Pancreas (tissue), 10 donors: ENCODE measurements at regions not wholly inside any gene's neighbourhood (a gene's known extent, or its start where the extent isn't known, plus 50 kb on each side); places are given as distances from the start of the nearest gene placed in this dataset.
"Not testable (repeated sequence)": the region's sequence is repeated elsewhere in the genome, so short reads cannot be mapped to it uniquely, and the experiment has no call there.

Experiments used
- ATAC-seq, 4 donors: fragments of 200-7000 bp; cut with Tn5 transposase; one replicate each; pipeline versions ENCODE4 v1.8.0 to v1.9.1; 2020; ENCODE audit warnings: mild to moderate bottlenecking in 4 of 4, moderate library complexity in 4 of 4
- DNase-seq, 6 donors: peaks; one replicate each; pipeline ENCODE4 v3.0.0-alpha.2; 2020
- FAIRE-seq: peaks from 2 replicates; lab custom pipeline; 2012; peaks lifted over from hg19 to GRCh38; lab: Jason Lieb, UNC
- H3K27ac ChIP-seq, 4 donors: fragments of 200-600 bp; sonication (generic); 1 replicate in 3 of 4; 2 replicates in 1 of 4; pipeline versions ENCODE4 v1.5.0 to v1.8.0; 2020
- H3K27me3 ChIP-seq, 4 donors: fragments of 200-600 bp; one replicate each; pipeline ENCODE4 v1.8.0; 2021
- H3K36me3 ChIP-seq, 3 donors: fragments of 200-600 bp; sonication (generic) in 1 of 3; one replicate each; pipeline versions ENCODE4 v1.5.0 to v1.8.0; 2020 to 2021
- H3K4me1 ChIP-seq, 3 donors: fragments of 200-600 bp; one replicate each; pipeline ENCODE4 v1.8.0; 2021
- H3K4me3 ChIP-seq, 4 donors: fragments of 200-600 bp; sonication (generic) in 2 of 4; one replicate each; pipeline versions ENCODE4 v1.5.0 to v1.8.0; 2020 to 2021
- H3K9me3 ChIP-seq, 4 donors: fragments of 200-600 bp; one replicate each; pipeline ENCODE4 v1.8.0; 2021
- CTCF ChIP-seq, 4 donors: fragments of 200-600 bp; sonication (generic) in 3 of 4; IDR thresholded peaks; one replicate each; pipeline versions ENCODE4 v1.5.0 to v1.8.0; 2021; ENCODE audit warnings: antibody characterized with exemption in 4 of 4
- WGBS, 2 donors: extraction: QIAGEN DNeasy Blood & Tissue Kit; methylation state at CpG; one replicate each; pipeline ENCODE4 v1.1.7; 2013; 5-methylcytosine and 5-hydroxymethylcytosine counted together
- intact Hi-C, 3 donors: fragments of 100-400 bp; cut with DNase I; formaldehyde crosslinking; loops; one replicate each; pipeline versions ENCODE4 v1.11.1 to v1.14.2; 2022
- donor health status: healthy with polysubstance abuse.
- donor health status: DM: no; HTN: no; CAD: no; lungs with moderate emphysema.
- donor health status: DM: no; HTN: no; CAD: no.
- donor health status: control.
- donor health status: control.
- donor health status: Bipolar disorder and iron deficiency.
- donor health status: DM: yes; HTN: yes; CAD: no.
- donor health status: DM: no; HTN: no; CAD: no.
- donor health status: DM: no; HTN: no; CAD: no.
- donor health status: DM: yes; HTN: yes; CAD: no.

- intact Hi-C loops, H3K27ac ChIP-seq, ATAC-seq, FAIRE-seq, H3K36me3 ChIP-seq, H3K27me3 ChIP-seq, H3K9me3 ChIP-seq, H3K4me1 ChIP-seq, H3K4me3 ChIP-seq: not testable (repeated sequence)
- DNase-seq = peak in 1 of 6 donors; percentile 40
- WGBS, 2 donors = 89 to 96% methylated on average over 20 to 28 of the region's 28 CpGs
Measured at GRCh38 chr4:142897518-142897917, 51.4 kb upstream of the INPP4B start.

DNA sequence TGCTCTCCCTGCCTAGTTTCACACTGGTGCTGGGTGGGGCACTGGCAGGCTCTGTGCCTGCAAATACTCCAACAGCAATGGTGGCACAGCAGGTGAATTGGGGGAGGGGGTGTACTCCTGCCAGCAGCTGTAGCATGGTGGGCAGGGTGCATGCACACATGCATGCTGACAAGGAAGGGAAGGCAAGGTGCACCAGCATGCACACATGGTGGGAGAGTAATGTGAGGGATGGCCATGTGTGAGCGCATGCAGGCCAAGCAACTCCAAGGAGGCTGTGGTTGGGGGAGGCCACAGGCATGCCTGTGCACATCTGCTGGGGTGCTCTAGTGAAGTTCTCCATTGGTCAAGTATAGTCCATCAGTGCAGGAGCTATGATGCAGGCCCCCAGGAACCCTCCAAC lies 54.5 kb upstream of the INPP4B start:
- Histone ChIP-seq H3K4me3 (no peak overlapping the region), H3K9me3 (no peaks in the 10 kb centered on the region), H3K4me1 (no peaks in the 10 kb centered on the region), H3K27ac (no peak overlapping the region), H3K27me3 (no peaks in the 10 kb centered on the region), H3K36me3 (no peaks in the 10 kb centered on the region)
- DNase-seq (peak in 1 of 6 donors; percentile 25), FAIRE-seq (no peak), ATAC-seq (no peak)
- 95 to 100% methylated on average over 1 of the region's 1 CpG for WGBS, 2 donors
- intact Hi-C loops = no loop called here
- no peak for TF ChIP-seq CTCF (IDR thresholded peaks at IDR 0.05)

GRCh38 chr4:142901166-142901662 lies 55.1 kb upstream of the INPP4B start:
- DNase-seq (no peak), ATAC-seq (no peak), FAIRE-seq (no peak)
- Histone ChIP-seq H3K9me3 (no peaks in the 10 kb centered on the region), H3K27me3 (no peaks in the 10 kb centered on the region), H3K4me3 (no peak overlapping the region), H3K27ac (no peak overlapping the region), H3K4me1 (no peaks in the 10 kb centered on the region), H3K36me3 (no peaks in the 10 kb centered on the region)
- intact Hi-C loops = no loop called here
- 71 to 75% methylated on average over 5 of the region's 5 CpGs for WGBS, 2 donors
- TF ChIP-seq CTCF (IDR thresholded peaks at IDR 0.05) = no peak

DNA sequence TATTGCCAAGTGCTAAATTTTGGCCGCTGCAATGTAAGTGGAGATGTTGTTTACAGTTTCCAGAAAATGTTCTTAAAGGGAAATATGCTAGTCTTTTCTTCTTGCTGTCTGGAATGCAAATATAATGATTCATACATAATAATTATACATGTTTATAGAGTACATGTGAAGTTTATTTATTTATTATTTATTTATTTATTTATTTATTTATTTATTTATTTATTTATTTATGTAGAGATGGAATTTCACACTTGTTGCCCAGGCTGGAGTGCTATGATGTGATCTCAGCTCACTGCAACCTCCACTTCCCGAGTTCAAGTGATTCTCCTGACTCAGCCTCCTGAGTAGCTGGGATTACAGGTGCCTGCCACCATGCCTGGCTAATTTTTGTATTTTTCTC lies 57.5 kb upstream of the INPP4B start:
- ATAC-seq, DNase-seq, H3K9me3 ChIP-seq, H3K4me1 ChIP-seq, FAIRE-seq, H3K36me3 ChIP-seq, H3K27me3 ChIP-seq, H3K27ac ChIP-seq, H3K4me3 ChIP-seq, intact Hi-C loops: not testable (repeated sequence)
- WGBS, 2 donors = 86 to 87% methylated on average over 2 of the region's 2 CpGs

GRCh38 chr4:142909908-142910307 lies 63.8 kb upstream of the INPP4B start:
- DNase-seq = no peak

More at GRCh38 chr4:142909908-142910307, 63.8 kb upstream of the INPP4B start:
- no peak for TF ChIP-seq CTCF (IDR thresholded peaks at IDR 0.05)
- Histone ChIP-seq H3K9me3 (no peaks in the 10 kb centered on the region), H3K4me1 (no peaks in the 10 kb centered on the region), H3K36me3 (no peaks in the 10 kb centered on the region), H3K27ac (no peak overlapping the region), H3K27me3 (no peaks in the 10 kb centered on the region), H3K4me3 (no peak overlapping the region)
- no peak for FAIRE-seq
- intact Hi-C loops = no loop called here
- no peak for ATAC-seq
- 63 to 75% methylated on average over 2 of the region's 2 CpGs for WGBS, 2 donors
